Central memory CD8-positive, alpha-beta T cell (primary cell): ENCODE measurements at regions not wholly inside any gene's neighbourhood (a gene's known extent, or its start where the extent isn't known, plus 50 kb on each side); places are given as distances from the start of the nearest gene placed in this dataset.
A peak's percentile ranks its signal among the peaks of the same experiment; 100 is the strongest.

Experiments used
- ATAC-seq: fragments of 150-1000 bp; cut with Tn5 transposase; replicated peaks from 2 replicates; pipeline ENCODE4 v1.10.0; 2022; ENCODE audit warnings: mild to moderate bottlenecking, moderate FRiP score, moderate number of reproducible peaks; ENCODE audit not compliant: poor library complexity, severe bottlenecking; ENCODE audit errors: extremely low read depth
- DNase-seq, 2 donors: peaks; one replicate each; pipeline ENCODE4 v3.0.0; 2021; ENCODE audit warnings: low spot score in 2 of 2
- H3K27ac Mint-ChIP-seq: one replicate; pipeline ENCODE4 v1.8.0; 2022; ENCODE audit warnings: low read depth, mild to moderate bottlenecking, moderate library complexity, mixed read lengths
- H3K27me3 Mint-ChIP-seq: one replicate; pipeline ENCODE4 v1.8.0; 2022; ENCODE audit warnings: mixed read lengths
- H3K36me3 Mint-ChIP-seq: one replicate; pipeline ENCODE4 v1.8.0; 2022; ENCODE audit warnings: mild to moderate bottlenecking, moderate library complexity, mixed read lengths; ENCODE audit not compliant: insufficient read depth
- H3K4me1 Mint-ChIP-seq: one replicate; pipeline ENCODE4 v1.8.0; 2022; ENCODE audit warnings: mixed read lengths
- H3K4me3 Mint-ChIP-seq: one replicate; pipeline ENCODE4 v1.8.0; 2022; ENCODE audit warnings: mild to moderate bottlenecking, moderate library complexity, mixed read lengths
- H3K9me3 Mint-ChIP-seq: one replicate; pipeline ENCODE4 v1.8.0; 2022; ENCODE audit warnings: mixed read lengths

GRCh38 chr2:151056870-151057269 lies 204.8 kb downstream of the RBM43 start:
- no peaks in the 10 kb centered on the region for H3K4me1 Mint-ChIP-seq
- no peak overlapping the region for H3K4me3 Mint-ChIP-seq
- DNase-seq (no peak), ATAC-seq (no peak)
- no peaks in the 10 kb centered on the region for H3K36me3 Mint-ChIP-seq
- H3K27ac Mint-ChIP-seq, result no peak overlapping the region
- H3K9me3 Mint-ChIP-seq, result no peaks in the 10 kb centered on the region
- peaks cover 33% of the 10 kb centered on the region for H3K27me3 Mint-ChIP-seq

GRCh38 chr2:151053661-151053990 lies 208.0 kb downstream of the RBM43 start:
- Mint-ChIP-seq H3K4me1 (no peaks in the 10 kb centered on the region), H3K4me3 (no peak overlapping the region), H3K36me3 (no peaks in the 10 kb centered on the region), H3K27me3 (peaks cover 23% of the 10 kb centered on the region), H3K9me3 (no peaks in the 10 kb centered on the region), H3K27ac (no peak overlapping the region)
- DNase-seq (no peak), ATAC-seq (no peak)

DNA sequence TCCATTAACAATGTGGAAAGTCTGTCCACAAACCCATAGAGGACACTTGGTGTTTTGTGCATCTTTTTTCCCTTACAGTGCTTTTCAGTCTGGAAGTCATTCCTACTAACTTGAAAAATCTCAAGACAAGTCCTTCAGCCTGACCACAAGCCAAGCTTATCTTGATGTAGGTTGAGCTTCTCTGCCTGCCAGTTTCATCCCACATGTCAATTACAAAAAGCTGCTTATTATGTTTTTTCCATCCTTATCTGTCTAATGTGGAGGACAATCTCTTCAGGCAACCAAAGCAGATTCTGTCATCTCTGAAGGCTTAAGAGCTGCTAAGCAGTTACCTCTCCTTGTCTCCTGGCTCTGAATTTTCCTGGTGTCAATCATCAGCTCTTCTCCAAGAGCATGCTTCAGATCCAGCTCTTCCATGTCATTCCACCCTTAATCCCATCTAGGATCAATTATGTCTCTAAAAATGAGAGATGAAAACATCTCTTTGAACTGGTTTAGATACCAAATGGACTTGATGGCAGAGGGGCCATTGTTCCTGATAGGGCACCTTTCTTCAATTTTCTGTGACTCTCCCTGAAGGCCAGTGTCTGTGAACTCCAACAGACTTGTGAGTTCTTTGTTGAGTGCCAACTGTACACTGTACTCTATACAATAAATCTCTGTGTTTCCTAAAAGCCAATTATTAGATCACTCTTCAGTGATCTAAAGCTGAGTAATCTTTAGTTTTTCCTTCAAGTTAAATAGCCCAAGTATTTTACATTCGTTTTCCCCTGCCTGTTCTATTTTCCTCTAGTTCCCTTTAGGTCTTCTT lies 208.6 kb downstream of the RBM43 start:
- no peak overlapping the region for H3K4me3 Mint-ChIP-seq
- no peak for DNase-seq
- H3K36me3 Mint-ChIP-seq, result no peaks in the 10 kb centered on the region
- no peaks in the 10 kb centered on the region for H3K9me3 Mint-ChIP-seq
- no peak for ATAC-seq
- H3K27ac Mint-ChIP-seq, result no peak overlapping the region
- H3K4me1 Mint-ChIP-seq, result no peaks in the 10 kb centered on the region
- H3K27me3 Mint-ChIP-seq, result peaks cover 23% of the 10 kb centered on the region

DNA sequence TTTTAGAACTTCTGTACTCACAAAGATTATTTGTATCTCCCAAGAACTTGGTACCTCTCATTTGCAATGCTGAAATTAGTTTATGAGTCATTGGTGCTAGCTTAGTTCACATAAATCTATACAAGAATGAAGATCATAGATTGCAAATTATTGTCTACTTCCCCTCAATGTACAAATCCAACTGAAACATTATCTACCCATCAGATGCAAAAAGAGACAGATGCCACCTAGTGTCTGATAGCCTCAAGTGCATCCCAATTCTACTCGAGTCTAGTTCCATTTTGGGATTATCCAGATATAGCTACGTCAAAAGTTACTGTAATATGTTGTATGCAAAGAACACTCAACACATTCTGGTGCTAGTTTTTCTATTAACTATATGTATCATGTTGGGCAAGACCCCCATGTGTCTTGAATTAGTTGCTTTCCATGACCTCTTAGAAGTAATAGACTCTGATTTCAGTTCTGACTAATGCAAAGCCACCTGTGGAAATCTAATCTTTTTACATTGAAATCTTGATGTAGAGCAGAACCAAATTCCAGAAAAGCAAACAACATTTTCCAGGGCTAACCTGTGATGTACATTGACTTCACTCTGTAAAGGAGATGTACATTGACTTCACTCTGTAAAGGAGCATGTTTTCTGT lies 210.0 kb downstream of the RBM43 start:
- Mint-ChIP-seq H3K36me3 (no peaks in the 10 kb centered on the region), H3K27me3 (peaks cover 30% of the 10 kb centered on the region), H3K4me1 (no peaks in the 10 kb centered on the region), H3K4me3 (no peak overlapping the region), H3K27ac (no peak overlapping the region), H3K9me3 (no peaks in the 10 kb centered on the region)
- DNase-seq, result no peak
- peak; percentile 54 for ATAC-seq

DNA sequence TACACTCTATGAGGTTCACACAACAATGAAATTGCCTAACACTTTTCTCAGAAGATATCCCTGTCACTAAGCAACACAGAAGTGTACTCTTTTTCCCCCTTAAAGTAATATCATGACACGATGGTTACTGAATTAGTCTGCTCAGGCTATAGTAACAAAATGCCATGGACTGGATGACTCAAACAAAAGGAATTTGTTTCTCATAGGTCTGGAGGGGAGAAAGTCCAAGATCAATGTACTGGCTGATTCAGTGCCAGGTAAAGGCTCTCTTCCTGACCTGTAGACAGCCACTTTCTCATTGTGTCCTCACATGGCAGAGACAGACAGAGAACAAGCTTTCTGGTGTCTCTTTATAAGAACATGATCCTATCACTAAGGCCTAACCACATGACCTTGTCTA lies 211.9 kb downstream of the RBM43 start:
- ATAC-seq (no peak), DNase-seq (no peak)
- Mint-ChIP-seq H3K4me1 (no peaks in the 10 kb centered on the region), H3K27ac (no peak overlapping the region), H3K4me3 (no peak overlapping the region), H3K9me3 (no peaks in the 10 kb centered on the region), H3K27me3 (peaks cover 32% of the 10 kb centered on the region), H3K36me3 (no peaks in the 10 kb centered on the region)

GRCh38 chr2:151048331-151049054 lies 213.2 kb downstream of the RBM43 start:
- ATAC-seq, result no peak
- no peak for DNase-seq
- Mint-ChIP-seq H3K4me3 (no peak overlapping the region), H3K36me3 (no peaks in the 10 kb centered on the region), H3K9me3 (no peaks in the 10 kb centered on the region), H3K27me3 (peaks cover 23% of the 10 kb centered on the region), H3K27ac (no peak overlapping the region), H3K4me1 (no peaks in the 10 kb centered on the region)

GRCh38 chr2:151043484-151043883 lies 218.2 kb downstream of the RBM43 start:
- ATAC-seq (no peak), DNase-seq (no peak)
- H3K36me3 Mint-ChIP-seq, result no peaks in the 10 kb centered on the region
- no peaks in the 10 kb centered on the region for H3K9me3 Mint-ChIP-seq
- no peaks in the 10 kb centered on the region for H3K4me1 Mint-ChIP-seq
- peaks cover 20% of the 10 kb centered on the region for H3K27me3 Mint-ChIP-seq
- H3K27ac Mint-ChIP-seq, result no peak overlapping the region
- no peak overlapping the region for H3K4me3 Mint-ChIP-seq

GRCh38 chr2:151042964-151043363 lies 218.7 kb downstream of the RBM43 start:
- Mint-ChIP-seq H3K36me3 (no peaks in the 10 kb centered on the region), H3K27me3 (peaks cover 25% of the 10 kb centered on the region), H3K4me3 (no peak overlapping the region), H3K9me3 (no peaks in the 10 kb centered on the region), H3K27ac (no peak overlapping the region), H3K4me1 (no peaks in the 10 kb centered on the region)
- ATAC-seq (no peak), DNase-seq (no peak)

- Mint-ChIP-seq H3K9me3 (no peaks in the 10 kb centered on the region), H3K27ac (no peak overlapping the region), H3K4me3 (no peak overlapping the region), H3K4me1 (no peaks in the 10 kb centered on the region), H3K27me3 (peaks cover 25% of the 10 kb centered on the region), H3K36me3 (no peaks in the 10 kb centered on the region)
- DNase-seq (no peak), ATAC-seq (no peak)
Measured at GRCh38 chr2:151040039-151040438, 221.6 kb downstream of the RBM43 start.

DNA sequence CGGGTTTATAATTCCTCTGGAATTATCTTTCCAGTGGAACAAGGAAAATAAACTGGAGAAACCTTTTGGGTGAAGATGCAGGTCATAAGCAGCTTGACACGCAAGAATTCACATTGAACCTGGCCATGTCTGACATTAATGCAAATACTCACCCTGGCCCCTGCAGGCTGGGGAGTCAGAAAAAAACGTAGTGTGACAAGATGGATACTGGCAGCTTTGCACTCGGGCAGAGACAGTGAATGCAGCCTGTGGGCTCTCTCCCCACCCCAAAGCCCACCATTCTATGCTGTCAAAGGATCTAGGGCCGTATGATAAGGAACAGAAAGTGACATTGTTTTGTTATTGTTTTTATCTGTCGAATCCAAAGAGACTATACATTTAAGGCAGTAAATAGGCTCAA lies 223.1 kb downstream of the RBM43 start:
- ATAC-seq (no peak), DNase-seq (no peak)
- H3K36me3 Mint-ChIP-seq, result no peaks in the 10 kb centered on the region
- no peaks in the 10 kb centered on the region for H3K9me3 Mint-ChIP-seq
- no peak overlapping the region for H3K27ac Mint-ChIP-seq
- peaks cover 40% of the 10 kb centered on the region for H3K27me3 Mint-ChIP-seq
- no peak overlapping the region for H3K4me3 Mint-ChIP-seq
- no peaks in the 10 kb centered on the region for H3K4me1 Mint-ChIP-seq

GRCh38 chr2:151037434-151037833 lies 224.2 kb downstream of the RBM43 start:
- Mint-ChIP-seq H3K27me3 (peaks cover 45% of the 10 kb centered on the region), H3K36me3 (no peaks in the 10 kb centered on the region), H3K27ac (no peak overlapping the region), H3K4me1 (no peaks in the 10 kb centered on the region), H3K4me3 (no peak overlapping the region), H3K9me3 (no peaks in the 10 kb centered on the region)
- ATAC-seq (no peak), DNase-seq (no peak)

GRCh38 chr2:151033271-151034248 lies 228.1 kb downstream of the RBM43 start:
- DNase-seq (no peak), ATAC-seq (no peak)
- Mint-ChIP-seq H3K4me1 (no peaks in the 10 kb centered on the region), H3K4me3 (no peak overlapping the region), H3K9me3 (no peaks in the 10 kb centered on the region), H3K36me3 (no peaks in the 10 kb centered on the region), H3K27me3 (peaks cover 54% of the 10 kb centered on the region), H3K27ac (no peak overlapping the region)
